HepG2 (cell line): ENCODE measurements at regions not wholly inside any gene's neighbourhood (a gene's known extent, or its start where the extent isn't known, plus 50 kb on each side); places are given as distances from the start of the nearest gene placed in this dataset.

ENCODE experiments used
- ARNT2 ChIP-seq: sonication (generic); formaldehyde crosslinking; IDR thresholded peaks from 2 replicates; pipeline ENCODE4 v1.8.0; 2022; ENCODE audit warnings: mild to moderate bottlenecking, low read depth, missing genetic modification reagents, moderate library complexity
- BCL6 ChIP-seq: IDR thresholded peaks from 2 replicates; pipeline ENCODE4 v1.6.1; 2016; ENCODE audit warnings: missing genetic modification reagents, missing compliant biosample characterization
- MED1 ChIP-seq: sonication (generic); formaldehyde crosslinking; IDR thresholded peaks from 2 replicates; pipeline ENCODE4 v1.4.0; 2020; ENCODE audit warnings: missing genetic modification reagents
- MIER3 ChIP-seq: IDR thresholded peaks from 2 replicates; pipeline ENCODE4 v1.6.1; 2016; ENCODE audit warnings: missing compliant biosample characterization, borderline replicate concordance
- ZFYVE20 ChIP-seq: sonication (generic); formaldehyde crosslinking; IDR thresholded peaks from 2 replicates; pipeline ENCODE4 v1.8.0; 2023; ENCODE audit warnings: low read depth, mild to moderate bottlenecking, moderate library complexity, missing genetic modification reagents, borderline replicate concordance
- ZKSCAN8 ChIP-seq: IDR thresholded peaks from 2 replicates; pipeline ENCODE4 v1.6.1; 2016; ENCODE audit warnings: borderline replicate concordance, missing genetic modification reagents, missing compliant biosample characterization
- ZNF460 ChIP-seq: sonication (generic); formaldehyde crosslinking; IDR thresholded peaks from 2 replicates; pipeline ENCODE4 v1.5.1; 2020; ENCODE audit warnings: missing genetic modification reagents, mild to moderate bottlenecking, borderline replicate concordance
- ZNF737 ChIP-seq: sonication (generic); formaldehyde crosslinking; IDR thresholded peaks from 2 replicates; pipeline ENCODE4 v1.5.0; 2020; ENCODE audit warnings: missing genetic modification reagents, mild to moderate bottlenecking, borderline replicate concordance
- ZNF891 ChIP-seq: sonication (generic); formaldehyde crosslinking; IDR thresholded peaks from 2 replicates; pipeline ENCODE4 v1.5.0; 2020; ENCODE audit warnings: mild to moderate bottlenecking, missing genetic modification reagents
- TF ChIP-seq, protein P1 (sequence below), 2 experiments: fragments of 450-650 bp in 1 of 2; sonication (generic) in 1 of 2; formaldehyde crosslinking in 1 of 2; IDR thresholded peaks; 2 replicates each; pipeline versions ENCODE4 v1.6.1 to v1.8.0; 2016 to 2022; ENCODE audit warnings: antibody characterized with exemption in 1 of 2, mild to moderate bottlenecking in 1 of 2, missing genetic modification reagents in 1 of 2
- TF ChIP-seq, protein P2 (sequence below): IDR thresholded peaks from 2 replicates; pipeline ENCODE4 v1.6.1; 2012; ENCODE audit warnings: low read depth, low read length, improper control_type of control experiment
- TF ChIP-seq, protein P3 (sequence below): sonication (generic); formaldehyde crosslinking; IDR thresholded peaks from 2 replicates; pipeline ENCODE4 v1.5.1; 2020; ENCODE audit warnings: mild to moderate bottlenecking, missing genetic modification reagents, moderate library complexity

DNA sequence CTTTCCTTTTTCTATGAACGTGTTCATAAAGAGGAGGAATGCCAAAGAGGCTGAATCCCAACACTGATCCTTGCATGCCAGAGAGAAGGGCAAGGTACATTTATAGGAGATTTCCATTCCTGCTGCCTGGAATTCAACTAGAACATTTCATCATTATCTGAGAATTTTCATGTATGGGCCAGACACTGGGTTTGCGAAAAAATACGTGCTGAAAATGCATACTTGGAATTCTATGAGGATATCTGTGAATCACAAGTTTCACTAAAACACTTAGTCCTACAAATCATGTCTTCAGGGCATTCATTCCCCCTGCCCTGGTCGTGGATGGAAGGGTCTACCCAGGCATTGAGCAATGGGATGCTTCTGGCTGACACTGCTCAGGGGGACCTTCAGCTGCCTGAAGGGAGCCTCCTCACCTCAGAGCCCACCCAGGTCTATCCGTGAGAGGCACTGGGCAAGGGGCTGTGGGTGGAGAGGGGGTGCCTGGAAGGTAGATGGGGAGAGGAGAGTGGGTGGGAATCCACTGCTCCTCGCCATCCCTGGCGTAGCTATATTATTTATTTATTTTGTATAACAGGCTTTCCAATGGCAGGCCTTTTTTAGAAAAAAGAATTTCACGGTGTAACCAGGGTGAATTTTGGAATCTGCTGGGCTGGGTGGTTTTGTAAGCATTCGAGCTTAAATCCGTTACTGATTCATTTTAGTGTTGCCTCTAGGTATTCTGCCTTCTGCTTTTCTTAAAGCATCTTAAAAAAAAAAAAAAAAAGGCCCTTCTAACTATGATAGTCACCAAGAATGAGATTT lies 560.6 kb upstream of the ID2 start (continued):
- TF ChIP-seq, protein P1, sequence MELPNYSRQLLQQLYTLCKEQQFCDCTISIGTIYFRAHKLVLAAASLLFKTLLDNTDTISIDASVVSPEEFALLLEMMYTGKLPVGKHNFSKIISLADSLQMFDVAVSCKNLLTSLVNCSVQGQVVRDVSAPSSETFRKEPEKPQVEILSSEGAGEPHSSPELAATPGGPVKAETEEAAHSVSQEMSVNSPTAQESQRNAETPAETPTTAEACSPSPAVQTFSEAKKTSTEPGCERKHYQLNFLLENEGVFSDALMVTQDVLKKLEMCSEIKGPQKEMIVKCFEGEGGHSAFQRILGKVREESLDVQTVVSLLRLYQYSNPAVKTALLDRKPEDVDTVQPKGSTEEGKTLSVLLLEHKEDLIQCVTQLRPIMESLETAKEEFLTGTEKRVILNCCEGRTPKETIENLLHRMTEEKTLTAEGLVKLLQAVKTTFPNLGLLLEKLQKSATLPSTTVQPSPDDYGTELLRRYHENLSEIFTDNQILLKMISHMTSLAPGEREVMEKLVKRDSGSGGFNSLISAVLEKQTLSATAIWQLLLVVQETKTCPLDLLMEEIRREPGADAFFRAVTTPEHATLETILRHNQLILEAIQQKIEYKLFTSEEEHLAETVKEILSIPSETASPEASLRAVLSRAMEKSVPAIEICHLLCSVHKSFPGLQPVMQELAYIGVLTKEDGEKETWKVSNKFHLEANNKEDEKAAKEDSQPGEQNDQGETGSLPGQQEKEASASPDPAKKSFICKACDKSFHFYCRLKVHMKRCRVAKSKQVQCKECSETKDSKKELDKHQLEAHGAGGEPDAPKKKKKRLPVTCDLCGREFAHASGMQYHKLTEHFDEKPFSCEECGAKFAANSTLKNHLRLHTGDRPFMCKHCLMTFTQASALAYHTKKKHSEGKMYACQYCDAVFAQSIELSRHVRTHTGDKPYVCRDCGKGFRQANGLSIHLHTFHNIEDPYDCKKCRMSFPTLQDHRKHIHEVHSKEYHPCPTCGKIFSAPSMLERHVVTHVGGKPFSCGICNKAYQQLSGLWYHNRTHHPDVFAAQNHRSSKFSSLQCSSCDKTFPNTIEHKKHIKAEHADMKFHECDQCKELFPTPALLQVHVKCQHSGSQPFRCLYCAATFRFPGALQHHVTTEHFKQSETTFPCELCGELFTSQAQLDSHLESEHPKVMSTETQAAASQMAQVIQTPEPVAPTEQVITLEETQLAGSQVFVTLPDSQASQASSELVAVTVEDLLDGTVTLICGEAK (IDR thresholded peaks at IDR 0.05) = no peak
- TF ChIP-seq, protein P1 (CRISPR knock-in tag; IDR thresholded peaks at IDR 0.05) = no peak
- no peak for TF ChIP-seq ZFYVE20
- TF ChIP-seq ZKSCAN8 (CRISPR knock-in tag) = no peak
- TF ChIP-seq MIER3 (CRISPR knock-in tag) = peak; percentile 35; the same call in 1 of the 2 replicates
- TF ChIP-seq, protein P2, sequence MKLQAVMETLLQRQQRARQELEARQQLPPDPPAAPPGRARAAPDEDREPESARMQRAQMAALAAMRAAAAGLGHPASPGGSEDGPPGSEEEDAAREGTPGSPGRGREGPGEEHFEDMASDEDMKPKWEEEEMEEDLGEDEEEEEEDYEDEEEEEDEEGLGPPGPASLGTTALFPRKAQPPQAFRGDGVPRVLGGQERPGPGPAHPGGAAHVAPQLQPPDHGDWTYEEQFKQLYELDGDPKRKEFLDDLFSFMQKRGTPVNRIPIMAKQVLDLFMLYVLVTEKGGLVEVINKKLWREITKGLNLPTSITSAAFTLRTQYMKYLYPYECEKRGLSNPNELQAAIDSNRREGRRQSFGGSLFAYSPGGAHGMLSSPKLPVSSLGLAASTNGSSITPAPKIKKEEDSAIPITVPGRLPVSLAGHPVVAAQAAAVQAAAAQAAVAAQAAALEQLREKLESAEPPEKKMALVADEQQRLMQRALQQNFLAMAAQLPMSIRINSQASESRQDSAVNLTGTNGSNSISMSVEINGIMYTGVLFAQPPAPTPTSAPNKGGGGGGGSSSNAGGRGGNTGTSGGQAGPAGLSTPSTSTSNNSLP = peak; percentile 45; the same call in 1 of the 2 replicates
- no peak for TF ChIP-seq ZNF460 (CRISPR knock-in tag)
- TF ChIP-seq ZNF737 = no peak
- TF ChIP-seq MED1 (CRISPR knock-in tag) = peak; percentile 35; the same call in 1 of the 2 replicates
- TF ChIP-seq ARNT2 (CRISPR knock-in tag) = no peak
- peak; percentile 32; the same call in 1 of the 2 replicates for TF ChIP-seq ZNF891 (CRISPR knock-in tag)
- 0 out of 2 replicates have a peak, but pooled peaks have one; percentile 14 for TF ChIP-seq BCL6 (CRISPR knock-in tag)
- TF ChIP-seq, protein P3, sequence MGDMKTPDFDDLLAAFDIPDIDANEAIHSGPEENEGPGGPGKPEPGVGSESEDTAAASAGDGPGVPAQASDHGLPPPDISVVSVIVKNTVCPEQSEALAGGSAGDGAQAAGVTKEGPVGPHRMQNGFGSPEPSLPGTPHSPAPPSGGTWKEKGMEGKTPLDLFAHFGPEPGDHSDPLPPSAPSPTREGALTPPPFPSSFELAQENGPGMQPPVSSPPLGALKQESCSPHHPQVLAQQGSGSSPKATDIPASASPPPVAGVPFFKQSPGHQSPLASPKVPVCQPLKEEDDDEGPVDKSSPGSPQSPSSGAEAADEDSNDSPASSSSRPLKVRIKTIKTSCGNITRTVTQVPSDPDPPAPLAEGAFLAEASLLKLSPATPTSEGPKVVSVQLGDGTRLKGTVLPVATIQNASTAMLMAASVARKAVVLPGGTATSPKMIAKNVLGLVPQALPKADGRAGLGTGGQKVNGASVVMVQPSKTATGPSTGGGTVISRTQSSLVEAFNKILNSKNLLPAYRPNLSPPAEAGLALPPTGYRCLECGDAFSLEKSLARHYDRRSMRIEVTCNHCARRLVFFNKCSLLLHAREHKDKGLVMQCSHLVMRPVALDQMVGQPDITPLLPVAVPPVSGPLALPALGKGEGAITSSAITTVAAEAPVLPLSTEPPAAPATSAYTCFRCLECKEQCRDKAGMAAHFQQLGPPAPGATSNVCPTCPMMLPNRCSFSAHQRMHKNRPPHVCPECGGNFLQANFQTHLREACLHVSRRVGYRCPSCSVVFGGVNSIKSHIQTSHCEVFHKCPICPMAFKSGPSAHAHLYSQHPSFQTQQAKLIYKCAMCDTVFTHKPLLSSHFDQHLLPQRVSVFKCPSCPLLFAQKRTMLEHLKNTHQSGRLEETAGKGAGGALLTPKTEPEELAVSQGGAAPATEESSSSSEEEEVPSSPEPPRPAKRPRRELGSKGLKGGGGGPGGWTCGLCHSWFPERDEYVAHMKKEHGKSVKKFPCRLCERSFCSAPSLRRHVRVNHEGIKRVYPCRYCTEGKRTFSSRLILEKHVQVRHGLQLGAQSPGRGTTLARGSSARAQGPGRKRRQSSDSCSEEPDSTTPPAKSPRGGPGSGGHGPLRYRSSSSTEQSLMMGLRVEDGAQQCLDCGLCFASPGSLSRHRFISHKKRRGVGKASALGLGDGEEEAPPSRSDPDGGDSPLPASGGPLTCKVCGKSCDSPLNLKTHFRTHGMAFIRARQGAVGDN (CRISPR knock-in tag) = peak; percentile 62
